GM18907 (cell line): ENCODE measurements at regions not wholly inside any gene's neighbourhood (a gene's known extent, or its start where the extent isn't known, plus 50 kb on each side); places are given as distances from the start of the nearest gene placed in this dataset.
"Not testable (repeated sequence)": the region's sequence is repeated elsewhere in the genome, so short reads cannot be mapped to it uniquely, and the experiment has no call there.

ENCODE experiments used
- ATAC-seq: cut with Tn5 transposase; IDR thresholded peaks from one replicate; pipeline ENCODE4 v1.9.1; 2021; ENCODE audit warnings: mild to moderate bottlenecking, moderate library complexity; ENCODE audit not compliant: unreplicated experiment

DNA sequence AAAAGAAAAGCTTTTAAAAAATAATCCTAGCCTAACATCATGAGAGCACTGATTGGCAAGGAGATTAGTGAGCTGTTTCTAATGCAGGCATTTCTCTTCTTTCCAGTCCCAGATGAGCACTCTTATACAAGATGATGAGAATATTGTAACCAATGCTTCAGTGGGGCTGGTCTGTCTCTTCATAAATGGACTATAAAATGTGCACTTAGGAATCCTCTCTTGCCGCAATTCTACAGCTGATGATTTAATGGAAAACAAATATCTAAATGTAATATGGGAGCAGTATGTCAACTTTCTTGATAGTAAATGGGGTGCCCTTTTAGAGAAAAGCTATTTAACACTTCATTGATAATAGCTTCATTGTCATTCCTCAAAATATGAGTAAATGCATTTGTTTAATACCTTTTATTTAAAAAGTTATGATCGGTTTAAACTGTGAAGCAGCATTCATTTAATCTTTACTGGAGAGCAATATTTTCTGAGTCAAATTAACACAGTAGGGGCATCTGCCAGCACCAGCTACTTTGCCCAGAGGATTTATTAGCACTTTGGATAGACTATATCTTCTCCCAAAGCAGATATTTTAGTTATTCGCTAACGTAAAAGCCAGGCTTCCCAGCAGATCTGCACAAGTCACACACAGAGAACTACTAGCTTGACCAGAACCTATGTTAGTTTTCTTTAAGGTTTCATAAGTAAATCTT is 985.9 kb downstream of the DIPK2A start:
- no peak for ATAC-seq

DNA sequence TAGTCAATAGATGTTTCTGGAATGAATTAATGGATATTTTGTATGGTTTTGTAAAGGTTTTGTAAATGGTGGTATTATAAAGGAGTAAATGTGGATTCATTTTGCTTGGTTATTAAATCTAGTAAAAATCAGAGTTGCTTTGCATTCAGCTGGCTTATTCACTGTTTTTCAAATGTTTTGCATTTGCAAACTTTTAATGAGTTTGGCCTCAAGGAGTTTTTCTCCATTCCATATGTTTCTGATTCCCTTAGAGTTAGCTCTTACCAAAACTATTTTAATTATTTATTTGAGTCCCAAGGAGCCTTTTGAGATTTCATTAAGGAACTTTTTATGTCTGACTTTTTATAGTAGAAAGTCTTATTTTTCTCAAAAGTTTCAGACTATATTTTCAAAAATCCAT is 992.2 kb downstream of the DIPK2A start:
- ATAC-seq: no peak

DNA sequence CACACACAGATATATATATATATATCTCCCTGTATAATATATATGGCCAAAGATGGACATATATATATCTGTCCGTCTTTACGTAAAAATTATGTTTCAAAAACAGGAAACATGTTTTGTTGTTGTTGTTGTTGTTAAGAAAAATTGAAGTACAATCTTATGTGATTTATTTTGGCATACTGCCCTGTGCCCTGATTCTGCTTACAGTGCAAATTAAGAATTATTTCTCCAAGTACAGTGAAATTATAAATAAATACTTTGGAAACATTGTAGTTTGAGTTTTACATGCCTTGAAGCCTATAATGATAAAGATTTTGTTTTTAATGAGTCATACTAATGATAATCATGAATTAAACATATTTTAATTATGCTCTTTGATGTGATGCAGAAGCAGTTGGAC is 994.9 kb downstream of the DIPK2A start:
- ATAC-seq: no peak

DNA sequence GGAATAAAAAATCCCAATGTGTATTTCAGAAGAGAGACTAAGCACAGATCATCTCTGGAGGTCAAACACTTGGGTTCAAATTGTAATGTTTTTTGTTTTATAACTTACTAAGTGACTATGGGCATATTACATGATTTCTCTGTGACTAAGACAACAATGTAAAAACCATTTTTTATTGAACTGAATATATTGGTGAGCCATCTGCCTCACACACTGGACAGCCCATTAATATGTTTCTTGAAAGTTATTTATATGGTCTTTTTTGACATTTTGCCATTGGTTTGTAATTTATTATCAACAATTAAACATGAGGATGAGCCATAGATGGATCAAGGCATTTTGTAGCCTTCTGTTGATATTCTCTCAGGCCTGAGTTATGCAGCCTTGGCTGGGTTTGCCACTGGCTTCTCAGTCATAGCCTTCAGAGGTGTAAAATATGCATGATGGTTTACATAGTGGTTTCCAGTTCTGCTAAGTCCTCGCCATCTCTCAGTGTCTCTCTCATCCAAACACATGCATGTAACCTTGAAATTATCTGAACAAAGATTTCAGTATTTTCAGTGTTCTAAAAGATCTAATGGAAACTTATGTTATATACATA is 997.2 kb downstream of the DIPK2A start:
- no peak for ATAC-seq

DNA sequence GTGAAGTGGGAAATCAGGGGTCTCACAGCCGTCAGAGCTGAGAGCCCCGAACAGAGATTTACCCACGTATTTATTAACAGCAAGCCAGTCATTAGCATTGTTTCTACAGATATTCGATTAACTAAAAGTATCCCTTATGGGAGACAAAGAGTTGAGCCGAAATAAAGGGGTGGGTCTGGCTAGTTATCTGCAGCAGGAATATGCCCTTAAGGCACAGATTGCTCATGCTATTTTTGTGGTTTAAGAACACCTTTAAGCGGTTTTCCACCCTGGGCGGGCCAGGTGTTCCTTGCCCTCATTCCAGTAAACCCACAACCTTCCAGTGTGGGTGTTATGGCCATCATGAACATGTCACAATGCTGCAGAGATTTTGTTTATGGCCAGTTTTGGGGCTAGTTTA is 1012.9 kb downstream of the DIPK2A start:
- ATAC-seq: not testable (repeated sequence)

DNA sequence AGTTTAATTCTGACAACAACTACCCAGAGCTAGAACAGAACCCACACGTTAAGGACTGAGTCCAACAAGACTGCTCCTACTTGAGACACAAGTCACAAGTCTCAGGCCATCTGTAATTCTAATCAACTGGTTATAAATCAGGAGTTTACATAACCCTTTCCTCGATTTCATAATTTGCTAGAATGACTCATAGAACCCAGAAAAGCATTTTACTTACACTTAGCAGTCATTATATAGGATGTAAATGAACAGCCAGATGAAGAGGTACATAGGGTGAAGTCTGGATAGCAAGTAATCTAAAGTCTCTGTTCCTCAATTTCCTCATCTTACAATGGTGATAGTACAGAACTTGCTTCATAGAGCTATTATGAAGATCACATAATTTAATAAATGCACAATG is 1018.2 kb downstream of the DIPK2A start:
- no peak for ATAC-seq

DNA sequence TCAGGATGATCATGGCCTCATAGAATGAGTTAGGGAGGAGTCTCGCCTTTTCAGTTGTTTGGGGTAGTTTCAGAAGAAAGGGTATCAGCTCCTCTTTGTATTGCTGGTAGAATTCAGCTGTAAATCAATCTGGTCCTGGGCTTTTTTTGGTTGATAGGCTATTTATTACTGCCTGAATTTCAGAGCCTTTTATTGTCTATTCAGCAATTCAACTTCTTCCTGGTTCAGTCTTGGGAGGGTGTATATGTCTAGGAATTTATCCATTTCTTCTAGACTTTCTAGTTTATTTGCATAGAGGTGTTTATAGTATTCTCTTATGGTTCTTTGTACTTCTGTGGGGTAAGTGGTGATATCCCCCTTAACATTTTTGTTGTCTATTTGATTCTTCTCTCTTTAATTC is 1024.2 kb downstream of the DIPK2A start:
- no peak for ATAC-seq

DNA sequence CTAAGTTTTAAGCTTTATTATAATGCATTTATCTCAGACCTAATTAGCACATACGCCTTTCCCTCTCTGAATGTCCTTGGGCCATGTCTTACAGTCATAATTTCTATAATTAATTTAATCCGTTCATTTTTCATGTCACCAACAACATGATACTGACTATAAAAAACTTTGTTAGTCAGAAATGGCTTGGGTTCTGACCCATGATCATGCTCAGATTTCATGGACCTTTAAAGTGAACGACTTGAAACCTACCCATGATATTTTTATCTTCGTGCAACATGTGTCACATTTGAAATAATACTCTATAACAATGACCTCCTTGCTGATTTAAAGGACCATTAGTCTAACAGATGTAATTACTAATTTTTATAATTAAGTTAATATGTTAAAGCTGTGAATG is 1033.8 kb downstream of the DIPK2A start:
- no peak for ATAC-seq

DNA sequence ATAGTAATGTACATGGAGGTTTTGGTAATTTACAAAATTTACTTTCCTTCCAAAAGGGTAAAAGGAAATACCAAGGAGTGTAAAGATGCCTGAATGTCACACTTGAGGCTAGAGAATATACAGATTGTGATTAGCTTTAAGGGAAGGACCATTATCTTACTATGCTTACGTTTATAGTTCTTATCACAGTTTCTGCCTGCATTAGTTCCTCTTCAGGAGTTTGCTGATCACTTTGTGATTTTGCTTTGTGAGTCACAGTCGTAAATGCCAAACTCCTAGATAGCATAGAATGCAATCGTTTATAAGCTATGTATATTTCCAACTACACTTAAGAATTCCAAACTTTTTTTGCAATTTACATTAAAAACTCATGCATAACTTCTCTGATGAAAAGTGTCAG is 1034.6 kb downstream of the DIPK2A start:
- no peak for ATAC-seq

DNA sequence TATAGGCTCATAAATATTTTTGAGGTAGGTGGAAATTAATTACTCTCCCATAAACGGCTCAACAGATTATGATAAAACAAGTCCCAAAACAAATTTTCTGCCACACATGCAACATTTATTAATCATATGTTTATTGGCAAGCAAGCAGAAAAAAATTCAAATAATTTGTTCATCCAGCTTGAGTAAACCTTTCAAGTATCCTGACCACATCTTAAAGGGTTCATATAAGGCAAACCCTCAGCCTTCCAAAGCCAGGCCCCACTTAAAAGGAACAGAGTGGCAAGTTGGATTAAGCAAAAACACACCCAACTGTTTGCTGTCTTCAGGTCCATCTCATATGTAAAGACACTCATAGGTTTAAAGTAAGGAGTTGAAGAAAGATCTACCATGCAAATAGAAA is 1042.3 kb downstream of the DIPK2A start:
- ATAC-seq: no peak

DNA sequence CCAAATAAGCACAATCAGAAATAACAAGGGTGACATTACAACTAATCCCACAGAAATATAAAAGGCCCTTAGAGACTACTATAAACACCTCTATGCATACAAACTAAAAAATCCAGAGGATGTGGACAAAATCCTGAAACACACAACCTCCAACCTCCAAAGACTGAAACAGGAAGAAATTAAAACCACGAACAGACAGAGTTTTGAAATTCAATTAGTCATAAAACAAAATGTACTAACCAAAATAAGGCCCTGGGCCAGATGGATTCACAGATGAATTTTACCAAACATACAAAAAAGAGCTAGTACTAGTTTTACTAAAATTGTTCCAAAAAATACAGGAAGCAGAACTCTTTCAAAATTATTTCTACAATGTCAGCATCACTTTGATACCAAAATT is 1043.6 kb downstream of the DIPK2A start:
- no peak for ATAC-seq

DNA sequence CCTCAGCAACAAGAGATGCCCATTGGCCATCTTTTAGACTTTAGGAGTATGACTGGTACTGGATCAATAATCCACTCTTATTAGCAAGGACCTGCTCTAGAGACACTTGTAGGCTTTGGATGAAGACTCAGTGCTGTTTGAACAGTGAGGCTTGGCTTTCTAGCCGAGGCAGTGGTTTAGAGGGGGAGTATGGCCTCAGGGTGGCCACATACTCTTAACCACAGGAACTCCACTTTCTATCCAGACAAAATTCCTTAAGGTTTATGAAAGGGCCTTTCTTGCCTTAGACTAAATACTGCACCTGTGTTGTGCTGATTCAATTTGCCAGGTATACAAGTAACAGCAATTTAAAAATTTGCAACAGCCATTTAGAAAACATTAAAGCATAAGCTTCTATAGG is 1046.3 kb downstream of the DIPK2A start:
- no peak for ATAC-seq

DNA sequence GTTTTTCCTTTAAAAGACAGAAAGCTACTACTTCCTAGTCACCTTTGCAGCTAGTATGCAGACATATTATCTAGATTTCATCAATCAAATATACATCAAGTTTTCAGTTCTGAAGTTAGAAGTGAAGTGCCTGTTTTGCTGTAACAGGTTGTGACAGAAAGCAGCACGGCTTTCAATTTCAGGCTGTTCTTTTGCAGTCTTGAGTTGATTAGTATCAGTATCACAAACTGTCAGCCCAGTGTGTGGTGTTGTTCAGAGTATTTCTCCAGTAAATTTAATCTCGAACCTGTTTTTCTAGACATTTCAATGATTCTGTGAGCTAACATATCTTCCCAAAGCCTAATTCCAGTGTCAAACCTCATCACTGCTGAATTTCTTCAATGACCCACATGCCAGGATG is 1050.8 kb downstream of the DIPK2A start:
- no peak for ATAC-seq

DNA sequence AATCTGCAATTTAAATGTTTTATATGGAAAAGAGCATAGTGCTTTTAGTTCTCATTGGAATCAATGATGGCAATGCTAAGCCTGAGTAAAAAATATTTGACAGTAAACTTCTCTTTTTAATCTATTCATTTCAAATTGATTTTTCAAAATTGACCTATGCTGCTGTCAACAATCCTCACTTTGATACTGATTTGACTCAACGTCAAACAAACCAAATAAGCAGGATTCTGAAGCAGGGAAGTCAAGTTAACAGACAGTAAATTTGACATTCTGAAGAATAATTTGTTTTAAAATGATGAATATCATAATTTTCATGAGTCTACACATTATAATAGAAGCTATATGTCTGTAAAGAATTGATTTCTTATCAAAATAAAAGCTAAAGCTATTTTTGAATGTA is 1053.1 kb downstream of the DIPK2A start:
- ATAC-seq: no peak

DNA sequence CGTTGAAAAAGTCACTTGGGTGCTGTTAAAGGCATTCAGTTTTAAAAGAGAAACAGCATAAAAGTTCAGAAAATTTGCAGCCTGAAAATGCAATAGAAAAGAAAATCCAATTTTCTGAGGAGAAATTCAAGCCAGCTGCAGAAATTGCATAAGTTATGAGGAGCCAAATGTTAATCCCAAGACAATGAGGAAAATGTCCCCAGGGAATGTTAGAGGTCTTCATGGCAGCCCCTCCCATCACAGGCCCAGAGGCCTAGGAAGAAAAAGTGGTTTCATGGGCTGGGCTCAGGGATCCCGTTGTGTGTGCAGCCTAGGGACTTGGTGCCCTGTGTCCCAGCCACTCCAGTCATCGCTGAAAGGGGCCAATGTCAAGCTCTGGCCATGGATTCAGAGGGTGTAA is 1055.6 kb downstream of the DIPK2A start:
- not testable (repeated sequence) for ATAC-seq

DNA sequence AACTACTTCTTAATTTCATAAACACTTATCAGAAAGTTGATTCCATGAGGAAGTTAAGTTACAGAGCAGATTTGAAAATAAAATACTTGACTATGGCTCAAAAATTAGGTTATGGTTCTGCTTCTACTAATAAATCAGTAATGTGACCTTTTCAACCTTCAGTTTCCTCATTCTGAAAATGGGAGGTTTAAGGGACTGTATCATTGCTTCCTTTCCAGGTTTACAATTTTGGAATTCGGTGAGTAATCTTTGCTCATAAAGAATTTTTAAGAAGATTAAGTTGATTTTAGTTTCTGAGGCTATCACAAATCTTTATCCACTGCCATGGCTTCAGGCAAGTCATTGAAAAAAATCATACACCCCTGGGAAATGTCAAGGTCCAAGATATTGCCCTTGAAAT is 1061.2 kb downstream of the DIPK2A start:
- ATAC-seq: no peak

DNA sequence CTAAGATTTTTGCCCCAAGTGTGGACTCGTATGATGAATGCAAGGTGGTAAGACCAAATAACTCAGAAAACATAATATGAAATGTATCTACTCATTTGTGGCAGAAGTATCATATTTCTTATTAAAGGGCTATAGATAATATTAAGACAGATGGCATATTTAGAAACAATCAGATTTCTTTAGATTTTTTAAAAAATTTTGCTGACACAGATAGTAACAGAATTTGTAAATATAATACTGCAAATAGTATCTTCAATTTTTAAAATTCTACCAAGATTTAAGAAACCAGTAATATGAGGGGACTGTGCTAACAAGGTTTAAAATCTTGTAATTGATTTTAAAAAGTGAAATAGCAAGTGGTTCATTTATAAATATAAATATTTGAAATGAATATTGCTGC is 1064.1 kb downstream of the DIPK2A start:
- no peak for ATAC-seq

DNA sequence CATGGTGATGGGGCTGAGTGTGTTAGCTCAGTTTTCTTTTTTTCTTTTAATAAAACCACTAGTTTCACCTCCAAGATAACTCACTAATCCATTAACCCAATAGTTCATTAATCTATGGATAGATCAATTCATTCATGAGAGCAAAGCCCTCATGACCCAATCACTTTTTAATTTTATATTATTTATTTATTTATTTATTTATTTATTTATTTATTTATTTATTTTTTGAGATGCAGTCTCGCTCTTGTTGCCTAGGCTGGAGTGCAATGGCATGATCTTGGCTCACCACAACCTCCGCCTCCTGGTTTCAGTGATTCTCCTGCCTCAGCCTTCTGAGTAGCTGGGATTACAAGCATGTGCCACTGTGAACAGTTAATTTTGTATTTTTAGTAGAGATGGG is 1082.4 kb downstream of the DIPK2A start:
- ATAC-seq: not testable (repeated sequence)

DNA sequence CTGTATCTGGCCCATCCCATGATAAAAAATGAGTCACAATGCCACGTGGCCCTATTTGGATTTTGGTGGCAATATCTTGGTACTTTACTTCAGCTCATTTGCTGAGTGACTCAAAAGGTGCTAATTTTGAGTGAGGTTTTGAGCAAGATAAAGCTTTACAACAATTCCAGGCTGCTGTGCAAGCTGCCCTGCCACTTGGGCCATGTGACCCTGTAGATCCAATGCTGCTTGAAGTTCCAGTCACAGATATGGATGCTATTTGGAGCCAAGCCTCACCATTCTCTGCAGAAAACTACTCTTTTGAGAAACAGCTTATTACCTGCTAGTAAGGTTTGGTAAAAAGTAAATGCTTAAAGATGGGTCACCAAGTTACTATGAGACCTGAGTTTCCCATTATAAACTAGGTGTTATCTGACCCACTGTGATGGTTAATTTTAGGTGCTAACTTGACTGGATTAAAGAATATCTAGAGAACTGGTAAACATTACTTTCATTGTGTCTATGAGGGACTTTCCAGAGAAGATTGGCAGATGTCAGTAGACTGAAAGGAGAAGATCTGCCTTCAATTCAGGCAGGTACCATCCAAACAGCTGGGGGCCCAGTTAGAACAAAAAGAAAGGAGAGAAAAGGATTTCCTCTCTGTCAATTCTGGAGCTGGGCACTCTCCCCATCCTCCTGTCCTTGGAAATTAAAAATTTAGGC is 1083.9 kb downstream of the DIPK2A start:
- peak; percentile 88 for ATAC-seq

DNA sequence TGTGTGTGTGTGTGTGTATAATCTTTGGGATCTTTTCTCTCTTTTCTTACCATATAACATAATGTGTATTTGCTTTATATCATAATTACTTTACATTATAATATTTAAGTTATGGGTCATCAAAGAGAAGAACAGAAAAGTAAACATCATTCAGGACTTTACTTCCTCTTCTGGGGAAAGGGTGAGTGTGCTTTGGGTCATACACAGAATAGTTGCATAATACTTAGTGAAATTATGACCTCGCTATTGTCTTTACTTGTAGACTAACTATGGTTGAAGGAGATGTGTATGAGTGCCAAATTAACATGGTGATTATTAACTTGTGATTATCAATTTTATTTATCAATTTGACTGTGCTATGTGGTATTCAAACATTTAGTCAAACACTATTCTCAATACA is 1086.9 kb downstream of the DIPK2A start:
- ATAC-seq: no peak

DNA sequence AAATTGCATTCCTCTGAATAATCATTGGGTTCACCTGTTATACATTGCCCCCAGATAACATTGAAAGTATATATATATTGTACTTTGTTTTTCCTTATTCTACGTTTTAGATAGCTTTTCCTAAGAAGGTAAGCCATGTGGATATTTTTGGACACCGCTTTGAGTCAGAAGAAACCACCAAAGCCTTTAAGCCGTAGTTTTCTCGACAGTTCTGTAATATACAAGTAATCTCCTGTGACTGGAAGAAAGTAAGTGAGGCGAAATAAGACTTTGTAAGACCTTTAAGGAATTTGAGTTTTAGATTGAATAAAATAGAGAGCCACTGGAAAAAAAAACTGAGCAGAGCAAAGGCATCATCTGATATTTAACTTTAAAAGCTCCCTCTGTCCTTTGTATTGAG is 1092.0 kb downstream of the DIPK2A start:
- no peak for ATAC-seq

DNA sequence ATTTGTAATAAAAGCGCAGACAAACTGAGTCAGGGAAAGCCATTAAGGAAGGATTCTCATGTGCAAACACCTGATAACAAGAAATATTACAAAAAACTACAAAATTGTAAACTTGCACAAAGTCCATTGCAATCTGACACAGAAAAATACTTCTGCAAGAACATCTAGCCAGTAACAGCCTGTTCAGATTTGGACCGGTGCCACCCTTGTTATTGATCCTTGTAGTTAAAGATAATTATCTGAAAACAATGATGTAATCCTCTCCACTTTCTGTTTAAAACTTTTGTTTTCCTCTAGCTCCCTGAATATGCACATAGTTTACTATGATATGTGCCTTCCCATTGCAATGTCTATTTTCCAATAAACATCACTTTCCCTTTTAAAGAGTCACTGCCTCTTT is 1090.2 kb downstream of the PLOD2 start:
- ATAC-seq: no peak
